DOHH2 (cell line): ENCODE measurements at regions not wholly inside any gene's neighbourhood (a gene's known extent, or its start where the extent isn't known, plus 50 kb on each side); places are given as distances from the start of the nearest gene placed in this dataset.

ENCODE experiments used
- H3F3A ChIP-seq: fragments of 200-600 bp; sonication (generic), shearing (Covaris generic); 2 replicates; pipeline ENCODE4 v1.6.0; 2016; ENCODE audit warnings: antibody characterized with exemption, mild to moderate bottlenecking; ENCODE audit not compliant: control insufficient read depth, insufficient read depth
- H3K27ac ChIP-seq: fragments of 200-600 bp; sonication (generic); 2 replicates; pipeline ENCODE4 v1.5.1; 2014; ENCODE audit warnings: low read depth, mild to moderate bottlenecking, low read length, moderate library complexity
- H3K27me3 ChIP-seq: fragments of 200-600 bp; sonication (generic); 2 replicates; pipeline ENCODE4 v1.6.1; 2014; ENCODE audit warnings: mild to moderate bottlenecking, low read length, mixed read lengths; ENCODE audit not compliant: control insufficient read depth
- H3K36me3 ChIP-seq: fragments of 200-600 bp; sonication (generic); 2 replicates; pipeline ENCODE4 v1.6.1; 2014; ENCODE audit warnings: mild to moderate bottlenecking, low read length, moderate library complexity, mixed read lengths; ENCODE audit not compliant: control insufficient read depth
- H3K4me1 ChIP-seq: fragments of 200-600 bp; sonication (generic); 2 replicates; pipeline ENCODE4 v1.6.1; 2014; ENCODE audit warnings: mild to moderate bottlenecking, low read length, mixed read lengths; ENCODE audit not compliant: control insufficient read depth
- H3K4me2 ChIP-seq: fragments of 200-600 bp; sonication (generic); 2 replicates; pipeline ENCODE4 v1.6.0; 2014; ENCODE audit warnings: mild to moderate bottlenecking, low read length, moderate library complexity
- H3K4me3 ChIP-seq: fragments of 200-600 bp; sonication (generic); 2 replicates; pipeline ENCODE4 v1.5.1; 2014; ENCODE audit warnings: mild to moderate bottlenecking, low read length, mixed read lengths
- H3K79me2 ChIP-seq: fragments of 200-600 bp; sonication (generic); 2 replicates; pipeline ENCODE4 v1.6.1; 2014; ENCODE audit warnings: mild to moderate bottlenecking, low read length, mixed read lengths; ENCODE audit not compliant: control insufficient read depth
- H3K9me2 ChIP-seq: fragments of 200-600 bp; sonication (generic); replicated peaks from 2 replicates; pipeline ENCODE4 v1.6.1; 2014; ENCODE audit warnings: mild to moderate bottlenecking, low read length, mixed read lengths; ENCODE audit not compliant: control insufficient read depth
- H3K9me3 ChIP-seq: fragments of 200-600 bp; sonication (generic); 2 replicates; pipeline ENCODE4 v1.6.1; 2014; ENCODE audit warnings: antibody characterized with exemption, low read length, mixed read lengths; ENCODE audit not compliant: control insufficient read depth, insufficient read depth
- H4K20me1 ChIP-seq: fragments of 200-600 bp; sonication (generic); 2 replicates; pipeline ENCODE4 v1.6.0; 2014; ENCODE audit warnings: low read depth, mild to moderate bottlenecking, antibody characterized with exemption, low read length, moderate library complexity; ENCODE audit not compliant: control insufficient read depth, insufficient read depth
- CTCF ChIP-seq: fragments of 200-600 bp; sonication (generic); IDR thresholded peaks from one replicate; pipeline ENCODE4 v1.5.1; 2014; ENCODE audit warnings: antibody characterized with exemption, mild to moderate bottlenecking, low read depth, low read length; ENCODE audit not compliant: poor library complexity, severe bottlenecking
- EZH2phosphoT487 ChIP-seq: fragments of 200-600 bp; sonication (generic); IDR thresholded peaks from 2 replicates; pipeline ENCODE4 v1.6.1; 2017; ENCODE audit warnings: borderline replicate concordance, mild to moderate bottlenecking, antibody characterized with exemption, low read length, moderate library complexity, mixed read lengths

DNA sequence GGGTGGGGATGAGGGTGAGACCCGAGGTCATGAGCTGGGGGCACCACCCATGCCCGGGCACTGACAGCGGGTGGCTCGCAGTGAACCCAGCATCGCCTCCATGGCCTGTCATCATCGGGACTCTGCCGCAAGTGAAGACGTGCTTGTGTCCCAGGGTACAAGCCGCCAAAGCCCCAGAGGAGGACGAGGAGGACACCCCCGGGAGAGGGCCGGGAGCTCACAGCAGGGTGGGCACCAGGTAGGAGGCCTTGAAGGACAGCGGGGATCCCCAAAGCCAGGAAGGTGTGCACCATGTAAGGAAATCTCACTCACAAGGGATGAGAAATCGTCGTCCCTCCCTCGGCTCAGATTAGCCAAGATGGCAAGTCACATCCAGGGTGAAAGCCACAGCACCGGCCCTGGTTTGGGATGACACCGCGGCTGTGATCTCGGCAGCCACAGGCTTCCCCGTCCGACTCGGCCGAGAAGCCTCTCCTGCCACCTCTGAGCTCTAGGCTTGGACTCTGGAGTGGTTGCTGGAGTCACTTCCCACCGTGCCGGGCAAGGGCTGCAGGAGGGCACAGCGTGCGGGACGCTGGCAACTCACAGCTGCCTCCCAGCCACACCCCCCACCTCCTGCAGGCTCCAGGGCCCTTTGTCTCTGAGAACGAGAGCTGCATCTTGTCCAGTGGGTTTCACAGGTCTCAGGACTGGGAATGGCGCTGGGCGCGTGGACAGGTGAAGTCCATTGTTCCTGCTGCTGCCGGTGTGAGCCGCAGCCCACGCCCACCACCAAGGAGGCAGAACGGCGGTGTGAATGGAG, 81.6 kb upstream of the CTDP1 start:
- H3K79me2 ChIP-seq = no peaks in the 10 kb centered on the region
- H3K27me3 ChIP-seq = peaks cover 10% of the 10 kb centered on the region
- no peak overlapping the region for H3K4me3 ChIP-seq
- no peak overlapping the region for H3K4me2 ChIP-seq
- H3K4me1 ChIP-seq = no peaks in the 10 kb centered on the region
- no peaks in the 10 kb centered on the region for H4K20me1 ChIP-seq
- no peak overlapping the region for H3K27ac ChIP-seq
- H3K9me2 ChIP-seq = no peaks in the 10 kb centered on the region
- TF ChIP-seq CTCF (no peak), EZH2phosphoT487 (no peak)
- no peaks in the 10 kb centered on the region for H3F3A ChIP-seq
- no peaks in the 10 kb centered on the region for H3K36me3 ChIP-seq
- no peaks in the 10 kb centered on the region for H3K9me3 ChIP-seq

DNA sequence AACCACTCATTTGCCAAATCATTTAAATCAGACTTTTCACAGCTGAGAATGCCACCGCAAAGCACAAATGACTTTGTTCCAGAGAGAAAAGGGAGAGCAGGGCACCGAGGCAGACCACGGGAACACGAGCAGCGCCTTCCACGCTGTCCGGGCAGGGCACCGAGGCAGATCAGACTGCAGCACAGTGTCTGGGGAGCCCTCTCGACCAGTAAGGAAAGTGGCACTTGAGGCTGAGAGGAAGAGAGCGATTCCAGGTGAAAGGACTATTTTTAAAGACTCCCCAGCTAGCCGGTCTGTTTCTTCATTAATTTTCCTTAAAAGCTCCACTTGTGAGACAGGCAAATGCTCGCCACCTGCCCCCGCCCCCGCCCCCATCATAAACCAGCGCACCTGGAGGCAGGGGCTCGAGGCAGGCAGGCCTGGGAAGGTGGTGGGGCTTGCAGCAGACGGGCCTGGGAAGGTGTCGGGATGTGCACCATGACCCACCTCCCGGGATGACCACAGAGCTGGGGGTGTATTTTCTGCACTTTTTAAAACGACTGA, 80.9 kb upstream of the CTDP1 start:
- H4K20me1 ChIP-seq = no peaks in the 10 kb centered on the region
- no peaks in the 10 kb centered on the region for H3K9me2 ChIP-seq
- no peaks in the 10 kb centered on the region for H3K79me2 ChIP-seq
- TF ChIP-seq EZH2phosphoT487 = no peak
- no peak for TF ChIP-seq CTCF
- no peaks in the 10 kb centered on the region for H3F3A ChIP-seq
- H3K36me3 ChIP-seq = no peaks in the 10 kb centered on the region
- H3K4me3 ChIP-seq = no peak overlapping the region
- no peaks in the 10 kb centered on the region for H3K9me3 ChIP-seq
- H3K27ac ChIP-seq = no peak overlapping the region
- H3K4me1 ChIP-seq = no peaks in the 10 kb centered on the region
- H3K27me3 ChIP-seq = peaks cover 6% of the 10 kb centered on the region
- H3K4me2 ChIP-seq = no peak overlapping the region

DNA sequence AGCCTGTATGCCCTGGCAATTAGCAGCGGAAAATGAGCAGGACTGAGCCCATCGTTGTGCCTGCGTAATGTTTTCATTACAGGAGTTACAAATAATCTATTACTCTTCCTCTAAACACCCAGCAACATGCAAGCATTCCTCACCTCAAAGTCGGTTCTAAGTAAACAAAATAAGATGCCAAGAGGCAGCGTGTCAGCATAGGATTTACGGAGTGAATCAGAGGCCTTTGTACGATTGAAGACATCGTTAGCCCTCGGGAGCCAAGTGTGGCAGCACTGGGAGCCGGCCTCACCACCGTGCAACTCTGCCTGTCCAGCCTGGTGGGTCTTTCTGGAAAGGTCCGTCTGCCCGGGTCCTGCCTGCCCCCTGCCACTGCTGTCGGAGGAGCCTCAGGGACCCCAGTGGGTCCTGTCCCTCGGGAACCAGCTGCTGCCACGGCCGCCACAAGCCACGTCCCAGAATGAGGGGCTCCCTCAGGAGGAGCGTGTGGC, 80.1 kb upstream of the CTDP1 start:
- peaks cover 1% of the 10 kb centered on the region for H3K27me3 ChIP-seq
- H3F3A ChIP-seq = no peaks in the 10 kb centered on the region
- no peak overlapping the region for H3K4me3 ChIP-seq
- H4K20me1 ChIP-seq = no peaks in the 10 kb centered on the region
- no peak overlapping the region for H3K27ac ChIP-seq
- H3K4me1 ChIP-seq = no peaks in the 10 kb centered on the region
- no peaks in the 10 kb centered on the region for H3K9me2 ChIP-seq
- no peaks in the 10 kb centered on the region for H3K9me3 ChIP-seq
- no peak overlapping the region for H3K4me2 ChIP-seq
- H3K79me2 ChIP-seq = no peaks in the 10 kb centered on the region
- no peak for TF ChIP-seq CTCF
- TF ChIP-seq EZH2phosphoT487 = no peak
- no peaks in the 10 kb centered on the region for H3K36me3 ChIP-seq
